GM11168 (cell line): ENCODE measurements at regions not wholly inside any gene's neighbourhood (a gene's known extent, or its start where the extent isn't known, plus 50 kb on each side); places are given as distances from the start of the nearest gene placed in this dataset.

Experiments used
- in situ Hi-C: fragments of 300-500 bp; cut with MboI; formaldehyde crosslinking; loops from one replicate; pipeline ENCODE4 v1.12.0; 2022; ENCODE audit warnings: low sequenced_read_pairs; ENCODE audit not compliant: unreplicated experiment

DNA sequence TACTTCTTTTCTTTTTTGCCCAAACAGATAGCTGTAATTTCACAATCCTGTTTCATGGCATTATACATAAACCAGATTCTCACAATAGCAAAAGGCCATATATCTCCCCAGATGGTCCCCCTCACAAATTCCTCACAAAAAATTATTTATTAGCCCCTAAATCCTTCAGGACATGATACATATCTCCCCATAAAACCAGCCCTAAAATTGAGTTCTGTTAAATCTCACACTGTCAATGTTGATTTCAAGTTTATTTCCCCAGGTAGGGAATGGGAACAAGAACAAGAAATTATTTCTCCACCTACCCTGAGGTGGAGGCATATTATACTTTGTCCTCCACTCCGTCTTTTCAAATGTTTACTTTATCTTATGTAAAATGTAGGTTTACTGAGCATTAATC is 163.4 kb upstream of the CHRM3 start:
- in situ Hi-C loops = no loop called here

DNA sequence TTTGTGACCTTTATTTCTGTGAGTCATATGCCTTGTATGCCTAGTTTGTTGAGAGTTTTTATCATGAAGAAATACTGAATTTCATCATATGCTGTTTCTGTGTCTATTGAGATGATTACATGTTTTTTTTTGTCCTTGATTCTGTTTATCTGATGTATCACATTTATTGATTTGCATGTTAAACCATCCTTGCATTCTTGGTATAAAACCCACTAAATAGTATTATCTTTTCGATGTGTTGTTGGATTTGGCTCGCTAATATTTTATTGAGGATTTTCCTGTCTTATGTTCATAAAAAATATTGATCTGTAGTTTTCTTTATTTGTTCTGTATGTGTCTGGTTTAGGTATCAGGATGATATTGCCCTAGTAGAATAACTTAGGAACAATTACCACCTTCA is 164.7 kb upstream of the CHRM3 start:
- in situ Hi-C loops = no loop called here

DNA sequence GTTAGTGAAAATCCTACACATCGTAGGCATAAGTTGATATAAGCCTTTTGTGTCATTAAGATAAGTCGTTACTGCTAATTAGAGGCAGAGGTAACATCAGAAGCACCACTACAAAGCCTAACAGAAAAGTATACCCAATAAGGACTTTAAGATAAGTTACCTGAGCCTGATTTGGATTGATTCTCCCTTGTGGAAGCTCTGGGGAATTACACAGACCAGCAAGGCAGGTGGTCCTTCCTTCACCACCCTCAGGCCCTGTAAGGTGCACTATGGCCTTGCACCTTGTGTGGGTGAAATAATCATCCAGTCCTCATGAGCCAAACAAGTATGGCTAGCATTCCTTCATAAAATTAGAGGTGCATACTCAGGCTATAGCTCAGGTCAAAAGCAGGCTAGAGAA is 166.7 kb upstream of the CHRM3 start:
- in situ Hi-C loops = no loop called here

DNA sequence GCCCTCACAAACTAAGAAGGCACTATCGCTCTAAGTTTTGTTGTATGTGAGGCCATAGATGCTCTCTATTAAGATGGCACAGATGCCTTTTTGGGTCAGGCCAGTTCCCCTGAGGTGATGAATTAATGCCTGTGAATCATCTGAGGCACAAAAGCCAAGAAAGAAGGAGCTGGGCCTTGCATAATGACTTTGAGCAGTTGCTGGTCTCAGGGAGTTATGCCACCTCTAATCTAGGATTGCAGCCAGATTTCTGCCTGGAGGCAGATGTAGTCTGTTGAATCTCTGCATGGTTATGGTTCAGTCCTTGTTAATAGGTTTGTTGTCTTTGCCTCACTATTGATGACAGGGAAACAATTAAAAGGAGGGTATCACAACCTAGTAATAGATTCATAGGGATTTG is 168.1 kb upstream of the CHRM3 start:
- in situ Hi-C loops = no loop called here

DNA sequence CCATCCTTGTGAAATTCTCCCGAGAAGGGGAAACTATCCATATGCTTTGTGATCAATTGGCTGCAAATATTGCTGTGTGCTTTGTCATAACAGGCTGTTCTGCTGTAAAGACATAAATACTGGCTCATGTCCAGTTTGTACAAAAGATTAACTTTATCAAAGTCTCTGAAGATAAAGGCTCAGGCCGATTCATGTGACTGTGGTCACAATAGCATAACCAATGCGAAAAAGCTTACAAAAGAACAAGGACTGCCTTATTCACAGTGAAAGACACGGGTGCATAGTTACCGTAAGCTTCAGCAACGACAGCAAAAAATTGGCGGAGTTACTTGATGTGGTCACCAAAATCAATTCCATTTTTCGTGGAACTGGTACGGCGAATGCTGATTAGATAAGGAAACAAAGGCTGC is 173.6 kb upstream of the CHRM3 start:
- in situ Hi-C loops = no loop called here

DNA sequence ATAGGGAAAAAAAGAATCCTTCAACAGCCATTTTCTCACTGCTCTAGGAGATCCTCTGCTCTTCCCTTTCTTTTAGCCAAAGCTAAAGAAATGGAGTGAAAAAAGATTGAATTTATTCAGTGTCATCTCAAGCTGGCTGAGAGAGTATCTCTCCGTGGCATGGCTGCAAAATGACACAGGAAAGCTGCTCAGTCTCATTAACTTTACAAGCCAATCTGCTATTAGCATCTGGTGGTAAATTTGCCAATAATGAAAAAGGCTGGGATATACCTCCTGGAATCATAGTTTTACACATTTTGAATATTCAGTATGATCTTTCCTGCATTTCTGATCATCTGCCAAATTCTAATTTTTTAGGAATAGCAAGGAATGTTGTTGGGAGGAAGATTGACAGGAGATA is 176.8 kb upstream of the CHRM3 start:
- in situ Hi-C loops = no loop called here

DNA sequence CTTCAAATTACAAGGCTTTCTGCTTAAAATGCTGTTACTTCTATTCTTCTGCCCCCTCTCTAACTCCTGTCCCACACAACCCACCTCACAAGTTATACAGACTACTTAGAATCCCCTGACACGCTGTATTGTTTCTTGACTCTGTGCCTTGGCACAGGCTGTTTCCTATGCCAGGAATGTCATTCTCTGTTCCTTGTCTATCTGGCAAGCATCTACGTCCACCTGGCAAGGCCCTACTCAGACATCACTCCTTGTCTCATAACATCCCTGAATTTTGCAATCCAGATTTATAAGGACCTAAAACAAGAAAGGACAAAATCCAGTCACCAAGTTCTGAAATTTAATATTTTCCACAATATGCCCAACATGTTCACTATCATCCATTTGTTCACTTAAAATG is 182.0 kb upstream of the CHRM3 start:
- in situ Hi-C loops = no loop called here

DNA sequence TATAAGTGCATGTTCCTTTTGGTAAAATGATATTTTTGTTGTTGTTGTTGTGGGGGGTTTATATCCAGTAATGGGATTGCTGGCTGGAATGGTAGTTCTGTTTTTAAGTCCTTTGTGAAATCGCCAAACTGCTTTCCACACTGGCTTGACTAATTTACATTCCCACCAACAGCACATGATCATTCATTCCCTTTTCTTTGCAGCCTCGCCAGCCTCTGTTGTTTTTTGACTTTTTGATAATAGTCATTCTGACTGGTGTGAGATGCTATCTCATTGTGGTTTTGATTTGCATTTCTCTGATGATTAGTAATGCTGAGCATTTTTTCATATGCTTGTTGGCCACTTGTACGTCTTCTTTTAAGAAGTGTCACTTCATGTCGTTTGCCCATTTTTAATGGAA is 188.5 kb upstream of the CHRM3 start:
- in situ Hi-C loops = no loop called here

DNA sequence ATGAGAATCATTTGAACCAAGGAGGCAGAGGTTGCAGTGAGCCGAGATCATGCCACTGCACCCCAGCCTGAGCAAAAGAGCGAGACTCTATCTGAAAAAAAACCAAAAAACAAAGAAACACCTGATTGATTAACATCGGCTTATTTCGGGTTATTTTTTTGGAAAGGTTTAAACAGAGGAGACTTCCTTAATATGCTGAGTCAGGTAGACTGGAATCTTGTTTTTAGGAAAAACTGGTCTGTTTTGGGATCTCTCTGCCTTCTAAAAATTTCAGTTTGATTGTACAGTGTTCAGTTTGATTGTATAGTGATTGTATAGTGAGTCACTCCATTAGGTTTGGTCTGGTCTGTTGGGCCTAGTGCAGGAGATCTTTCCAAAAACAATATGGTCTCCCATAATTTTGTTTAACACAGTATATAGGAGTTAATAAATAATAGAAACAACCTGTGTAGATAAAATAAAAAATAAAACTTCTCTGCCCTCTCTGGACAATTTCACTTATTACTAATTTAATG is 196.3 kb upstream of the CHRM3 start:
- in situ Hi-C loops = no loop called here

DNA sequence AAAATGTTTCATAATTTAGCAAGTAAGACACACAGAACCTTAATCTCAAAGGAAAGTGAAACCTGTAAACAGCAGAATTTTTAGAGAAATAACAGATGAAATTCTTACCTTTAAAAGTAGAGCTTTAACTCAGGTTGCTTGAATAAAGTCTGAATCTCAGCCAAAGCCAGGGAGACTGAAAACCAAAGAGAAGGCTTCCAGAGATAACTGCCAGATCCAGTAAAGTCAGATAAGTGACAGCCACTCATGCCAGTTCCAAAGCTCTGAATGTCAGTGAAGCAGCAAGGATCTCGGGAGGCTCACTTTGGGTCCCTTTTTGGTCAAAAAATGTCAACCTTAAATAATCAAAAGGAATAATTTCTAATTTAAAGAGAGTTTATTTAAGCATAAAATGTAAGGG is 199.9 kb upstream of the CHRM3 start:
- in situ Hi-C loops = no loop called here

DNA sequence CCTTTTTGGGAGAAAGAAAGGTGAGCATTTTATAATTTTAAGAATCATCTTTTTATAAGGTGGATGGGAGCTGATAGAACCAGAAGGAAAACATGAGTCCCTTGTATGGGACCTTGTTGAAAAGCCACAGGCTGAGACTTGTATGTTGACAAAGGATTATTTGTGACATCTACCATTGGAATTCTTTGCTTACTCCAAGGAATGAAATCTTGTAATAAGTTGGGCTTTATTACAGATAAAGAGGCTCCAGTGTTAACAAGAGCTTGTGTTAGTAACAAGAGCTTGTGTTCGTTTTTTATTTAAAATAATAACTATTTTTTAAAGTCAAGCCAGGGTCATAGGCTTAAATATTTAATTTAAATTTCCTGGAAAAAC is 201.1 kb upstream of the CHRM3 start:
- in situ Hi-C loops = no loop called here

DNA sequence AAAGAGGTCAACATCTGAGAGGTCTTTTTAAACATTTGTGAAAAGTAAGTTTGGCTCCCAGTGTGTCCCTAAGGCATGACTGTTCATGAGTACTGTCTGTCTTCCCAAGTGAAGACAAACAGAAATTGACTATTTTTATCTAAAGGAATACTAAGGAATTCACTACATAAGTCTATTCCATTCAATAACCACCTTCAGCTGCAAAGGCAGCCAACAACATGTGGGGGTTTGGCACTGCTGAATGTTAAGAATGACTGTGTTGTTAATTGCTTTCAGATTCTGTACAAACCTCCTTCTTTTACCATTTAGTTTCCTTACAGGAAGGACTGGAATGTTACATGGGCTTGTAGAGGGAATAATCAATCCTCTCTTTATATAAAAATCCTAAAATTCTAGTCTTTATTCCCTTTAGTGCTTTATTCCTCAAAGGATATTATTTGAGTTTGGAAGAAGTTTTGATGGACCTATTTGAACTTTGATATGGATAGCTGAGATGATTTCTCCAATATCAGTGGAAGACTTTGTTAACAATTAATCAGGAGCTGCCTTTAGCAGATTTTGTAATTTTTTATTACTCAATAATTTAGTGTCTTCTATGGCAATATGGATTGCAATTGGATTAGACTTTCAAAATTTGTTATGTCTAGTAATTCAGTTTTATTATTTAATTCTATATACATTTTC is 201.7 kb upstream of the CHRM3 start:
- in situ Hi-C loops = no loop called here

DNA sequence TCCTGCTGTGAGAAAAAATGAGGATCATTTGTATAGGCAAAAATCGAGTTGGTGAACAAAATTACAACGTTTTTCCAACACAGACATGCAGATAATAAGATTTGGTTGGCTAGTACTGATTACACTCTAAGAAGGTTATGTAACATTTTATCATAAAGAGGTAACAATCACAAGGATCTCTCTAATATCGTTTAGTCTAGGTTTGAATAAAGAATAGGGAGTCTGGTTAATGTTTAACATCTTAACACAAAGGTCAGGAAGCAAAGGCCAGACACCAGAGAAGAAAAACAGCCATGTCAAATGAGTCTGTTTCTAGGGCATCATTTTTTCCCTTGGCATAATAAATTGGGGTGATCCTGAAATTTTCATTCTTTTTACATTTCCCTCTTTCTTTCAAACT is 207.4 kb upstream of the CHRM3 start:
- in situ Hi-C loops = no loop called here

DNA sequence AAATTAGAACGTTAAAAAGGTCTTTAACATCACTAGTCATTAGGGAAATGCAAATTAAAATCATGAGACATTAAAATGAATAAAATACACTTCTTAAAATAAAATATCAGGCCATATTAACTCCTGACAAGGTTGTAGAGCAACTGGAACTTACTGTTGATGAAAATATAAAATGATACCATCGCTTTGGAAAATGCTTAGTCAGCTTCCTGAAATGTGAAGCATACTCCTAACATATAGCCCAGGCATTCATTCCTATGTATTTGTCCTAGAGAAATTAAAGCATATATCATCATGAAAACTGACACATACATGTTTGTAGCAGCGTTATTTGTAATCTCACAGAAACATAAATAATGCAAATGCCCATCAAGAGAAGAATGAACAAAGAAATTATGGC is 211.5 kb upstream of the CHRM3 start:
- in situ Hi-C loops = no loop called here

DNA sequence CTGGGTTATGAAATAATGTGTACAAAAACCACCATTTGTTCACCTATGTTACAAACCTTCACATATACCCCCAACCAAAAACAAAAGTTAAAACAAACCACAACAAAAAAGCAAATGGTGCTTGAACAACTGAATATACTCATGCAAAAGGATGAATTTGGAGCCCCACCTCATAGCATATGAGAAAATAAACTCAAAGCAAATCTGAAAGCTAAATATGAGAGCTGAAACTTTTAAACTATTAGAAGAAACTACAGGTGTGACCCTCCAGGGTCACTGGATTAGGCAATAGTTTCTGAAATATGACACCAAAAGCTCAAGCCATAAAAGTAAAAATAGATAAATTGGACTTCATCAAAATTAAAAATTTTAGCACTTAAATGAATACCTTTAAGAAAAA is 215.5 kb upstream of the CHRM3 start:
- in situ Hi-C loops = no loop called here

DNA sequence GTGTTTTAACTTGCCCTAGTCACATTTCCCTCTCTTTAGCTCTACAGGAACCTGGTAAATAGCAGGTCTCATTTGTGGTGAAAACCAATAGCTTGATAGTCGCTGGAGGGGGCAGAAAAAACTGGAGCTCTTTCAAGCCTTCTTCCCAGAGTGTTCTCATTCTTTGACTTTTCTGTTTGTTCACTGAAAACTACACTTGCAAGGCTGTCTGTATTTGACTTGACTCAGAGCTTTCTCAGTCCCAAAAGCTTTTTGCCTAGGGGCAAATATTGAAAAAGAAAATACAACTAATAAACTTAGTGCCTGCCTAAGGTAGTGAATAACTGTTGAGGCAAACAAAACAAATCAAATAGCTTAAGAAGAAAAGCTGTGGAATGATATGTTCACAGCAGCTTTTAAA is 217.1 kb upstream of the CHRM3 start:
- in situ Hi-C loops = no loop called here

DNA sequence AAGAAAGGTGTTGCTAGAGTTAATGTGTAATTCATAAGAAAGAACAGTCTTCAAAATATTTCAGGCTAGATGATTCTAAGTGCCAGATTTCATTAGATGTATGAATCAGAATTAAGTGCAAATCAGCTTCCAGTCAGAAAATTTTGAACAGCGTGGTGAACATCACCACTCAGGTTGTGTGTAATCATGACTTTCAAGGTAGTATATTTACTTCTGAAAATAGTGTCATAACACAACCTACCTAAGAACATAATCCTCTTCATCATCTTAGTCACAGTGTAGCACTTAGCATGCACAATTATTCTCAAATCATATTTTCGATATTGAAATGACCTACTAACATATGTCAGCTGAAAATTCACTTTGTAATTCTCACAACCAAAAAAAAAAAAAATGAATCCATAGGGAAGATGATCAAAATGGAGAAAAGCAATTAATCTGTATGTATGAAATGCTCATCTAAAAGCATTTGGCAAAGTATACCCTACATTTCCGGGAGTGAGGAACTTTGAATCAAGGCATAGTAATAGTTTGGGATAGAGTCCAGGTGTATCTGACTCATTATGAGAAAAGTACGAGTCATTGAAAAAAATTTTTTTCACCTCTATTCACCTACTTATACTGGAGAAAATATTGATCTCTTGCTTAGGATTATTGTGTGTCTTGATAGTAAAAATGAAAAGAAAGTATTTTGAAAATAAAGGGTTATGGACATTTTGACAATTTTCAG is 221.8 kb upstream of the CHRM3 start:
- in situ Hi-C loops = no loop called here

DNA sequence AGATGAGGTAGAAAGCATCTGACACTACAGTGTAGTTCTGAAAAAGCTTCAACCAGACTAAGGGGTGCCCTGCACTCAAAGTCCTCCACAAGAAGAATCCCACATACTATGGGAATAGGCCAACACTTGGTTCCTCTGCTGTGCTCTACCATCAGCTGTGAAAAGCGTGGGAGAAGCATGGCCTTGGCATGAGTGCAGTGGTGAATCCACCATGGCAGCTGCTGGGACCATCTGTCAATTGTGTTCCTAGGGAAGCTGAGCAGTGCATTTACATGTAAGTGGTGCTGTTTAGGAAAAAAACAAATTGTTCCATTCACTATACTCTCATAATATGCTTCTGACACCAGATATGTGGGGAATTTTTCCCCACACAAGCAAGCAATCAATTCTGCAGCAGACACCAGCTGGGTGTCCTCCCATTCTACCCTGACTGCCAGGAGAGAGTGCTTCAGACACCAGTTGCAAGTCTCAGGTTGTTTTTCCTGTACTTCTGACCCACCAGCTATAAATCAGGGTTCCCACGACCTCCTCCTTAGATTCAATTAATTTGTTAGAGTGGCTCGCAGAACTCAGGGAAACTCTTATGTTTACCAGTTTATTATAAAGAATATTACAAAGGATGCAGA is 230.8 kb upstream of the CHRM3 start:
- in situ Hi-C loops = no loop called here

DNA sequence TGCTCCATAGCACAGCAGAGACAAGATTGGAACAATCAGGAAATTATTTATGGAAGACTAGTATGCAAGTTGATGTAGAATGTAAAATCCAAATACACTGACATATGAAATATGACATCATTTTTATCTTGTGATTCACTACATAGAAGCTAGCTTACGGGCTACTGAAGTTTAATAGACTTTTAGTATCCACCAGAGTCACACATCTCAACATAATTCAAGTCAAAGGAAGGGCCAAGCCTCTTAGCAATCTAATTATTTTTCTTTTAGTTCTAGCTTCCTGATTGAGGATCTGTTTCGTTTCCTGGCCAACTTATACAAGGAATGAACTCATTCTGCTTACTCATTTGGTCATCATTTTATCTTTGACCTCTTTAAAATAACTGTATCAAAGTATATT is 234.4 kb upstream of the CHRM3 start:
- in situ Hi-C loops = no loop called here

DNA sequence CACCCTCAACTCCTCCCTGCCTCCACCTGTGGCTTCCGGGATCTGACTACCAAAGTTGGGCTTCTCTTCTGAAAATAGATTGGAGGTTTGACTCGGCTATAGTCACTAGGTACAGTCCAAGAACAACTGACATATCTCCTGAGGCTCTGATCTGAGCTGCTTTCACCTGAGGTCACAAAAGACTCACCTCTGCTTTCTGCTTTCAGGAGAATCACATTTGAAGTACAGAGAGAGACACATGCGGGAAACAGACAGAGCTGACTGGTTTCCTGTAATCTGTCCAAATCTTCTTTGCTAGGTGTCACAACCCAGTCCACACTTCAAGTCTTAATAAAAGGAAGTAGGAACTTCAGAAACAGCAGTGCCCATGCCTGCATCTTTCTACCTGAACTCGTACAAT is 245.4 kb upstream of the CHRM3 start:
- in situ Hi-C loops = no loop called here

DNA sequence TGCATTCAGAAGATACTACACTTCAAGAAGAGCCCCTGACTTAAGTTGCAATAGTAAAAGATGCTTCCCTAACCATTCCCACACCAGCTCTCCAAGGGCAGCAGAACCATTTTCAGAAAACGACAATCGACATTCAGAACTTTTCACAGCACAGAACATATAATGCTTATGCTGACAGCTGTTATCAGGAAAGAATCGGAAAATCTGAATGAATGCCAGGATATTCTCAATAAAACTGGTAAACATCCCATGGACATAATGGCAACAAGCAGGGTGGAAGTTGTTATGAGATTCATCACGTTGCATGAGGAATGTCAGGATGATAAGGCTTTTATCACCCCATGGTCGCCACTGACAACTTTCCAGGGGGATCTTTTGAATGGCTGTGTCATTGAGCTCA is 246.6 kb upstream of the CHRM3 start:
- in situ Hi-C loops = no loop called here

DNA sequence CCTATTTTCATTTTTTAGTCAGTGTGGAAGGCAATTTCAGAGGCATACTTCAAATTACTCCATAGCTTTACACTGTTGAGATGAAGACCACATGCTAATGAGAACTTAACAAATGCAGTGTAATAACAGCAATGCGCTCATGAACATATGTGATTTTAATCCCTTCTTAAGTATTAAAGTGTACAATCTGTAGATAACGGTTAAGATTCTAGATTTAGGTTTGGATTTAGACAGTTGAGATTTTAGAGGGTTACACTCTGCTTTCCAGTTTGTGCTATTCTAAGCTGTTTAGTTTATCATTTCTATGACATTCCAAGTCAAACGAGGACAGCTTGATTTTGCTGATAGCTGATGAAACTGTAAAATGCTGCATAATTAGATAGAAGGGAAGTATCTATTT is 257.8 kb upstream of the CHRM3 start:
- in situ Hi-C loops = no loop called here
